GM06990 (cell line): ENCODE measurements at regions not wholly inside any gene's neighbourhood (a gene's known extent, or its start where the extent isn't known, plus 50 kb on each side); places are given as distances from the start of the nearest gene placed in this dataset.

Experiments
- DNase-seq: peaks from one replicate; pipeline ENCODE4 v3.0.0-alpha.2; 2011; ENCODE audit not compliant: insufficient read length; ENCODE audit errors: extremely low read depth
- H3K27me3 ChIP-seq: replicated peaks from 2 replicates; pipeline ENCODE4 v1.6.0; 2011; ENCODE audit warnings: low read length; ENCODE audit not compliant: control insufficient read depth, insufficient read depth
- H3K36me3 ChIP-seq: 2 replicates; pipeline ENCODE4 v1.5.1; 2011; ENCODE audit warnings: low read length; ENCODE audit not compliant: control insufficient read depth, insufficient read depth
- H3K4me3 ChIP-seq: replicated peaks from 2 replicates; pipeline ENCODE4 v1.5.1; 2011; ENCODE audit warnings: low read depth, mild to moderate bottlenecking, control low read depth, low read length
- CTCF ChIP-seq: IDR thresholded peaks from 2 replicates; pipeline ENCODE4 v1.5.1; 2011; ENCODE audit warnings: low read length, control low read depth, mild to moderate bottlenecking, inconsistent platforms; ENCODE audit not compliant: insufficient read depth, poor library complexity, severe bottlenecking

GRCh38 chr10:62915158-62915557, 99.0 kb upstream of the EGR2 start:
- Histone ChIP-seq H3K4me3 (no peak overlapping the region), H3K36me3 (no peaks in the 10 kb centered on the region)
- no peak for TF ChIP-seq CTCF

GRCh38 chr10:62912086-62912485, 95.9 kb upstream of the EGR2 start:
- TF ChIP-seq CTCF, result no peak
- H3K27me3 ChIP-seq, result no peaks in the 10 kb centered on the region
- DNase-seq, result no peak
- H3K36me3 ChIP-seq, result no peaks in the 10 kb centered on the region
- H3K4me3 ChIP-seq, result no peak overlapping the region

More at GRCh38 chr10:62915158-62915557, 99.0 kb upstream of the EGR2 start:
- DNase-seq, result no peak
- no peaks in the 10 kb centered on the region for H3K27me3 ChIP-seq

- Histone ChIP-seq H3K4me3 (no peak overlapping the region), H3K36me3 (no peaks in the 10 kb centered on the region), H3K27me3 (no peaks in the 10 kb centered on the region)
- TF ChIP-seq CTCF, result no peak
- DNase-seq, result no peak
Observed at GRCh38 chr10:62911210-62911963, 95.2 kb upstream of the EGR2 start.

GRCh38 chr10:62907470-62908212, 91.5 kb upstream of the EGR2 start:
- no peak overlapping the region for H3K4me3 ChIP-seq
- TF ChIP-seq CTCF, result no peak
- H3K27me3 ChIP-seq, result no peaks in the 10 kb centered on the region
- no peak for DNase-seq
- H3K36me3 ChIP-seq, result no peaks in the 10 kb centered on the region

- H3K4me3 ChIP-seq, result no peak overlapping the region
- TF ChIP-seq CTCF, result no peak
- H3K36me3 ChIP-seq, result no peaks in the 10 kb centered on the region
- no peaks in the 10 kb centered on the region for H3K27me3 ChIP-seq
- no peak for DNase-seq
Observed at GRCh38 chr10:62904281-62904875, 88.2 kb upstream of the EGR2 start.
